Panc1 (cell line): ENCODE measurements at regions not wholly inside any gene's neighbourhood (a gene's known extent, or its start where the extent isn't known, plus 50 kb on each side); places are given as distances from the start of the nearest gene placed in this dataset.

Experiments
- POLR2AphosphoS5 ChIP-seq: IDR thresholded peaks from 2 replicates; pipeline ENCODE4 v1.6.1; 2012; ENCODE audit warnings: mild to moderate bottlenecking, low read depth, low read length, moderate library complexity
- SIN3A ChIP-seq: IDR thresholded peaks from 2 replicates; pipeline ENCODE4 v1.6.1; 2012; ENCODE audit warnings: low read depth, mild to moderate bottlenecking, low read length, moderate library complexity, borderline replicate concordance; ENCODE audit not compliant: insufficient read depth
- TF ChIP-seq, protein P1 (sequence below): fragments of 450-650 bp; IDR thresholded peaks from 2 replicates; pipeline ENCODE4 v1.5.1; 2017; ENCODE audit warnings: mild to moderate bottlenecking

DNA sequence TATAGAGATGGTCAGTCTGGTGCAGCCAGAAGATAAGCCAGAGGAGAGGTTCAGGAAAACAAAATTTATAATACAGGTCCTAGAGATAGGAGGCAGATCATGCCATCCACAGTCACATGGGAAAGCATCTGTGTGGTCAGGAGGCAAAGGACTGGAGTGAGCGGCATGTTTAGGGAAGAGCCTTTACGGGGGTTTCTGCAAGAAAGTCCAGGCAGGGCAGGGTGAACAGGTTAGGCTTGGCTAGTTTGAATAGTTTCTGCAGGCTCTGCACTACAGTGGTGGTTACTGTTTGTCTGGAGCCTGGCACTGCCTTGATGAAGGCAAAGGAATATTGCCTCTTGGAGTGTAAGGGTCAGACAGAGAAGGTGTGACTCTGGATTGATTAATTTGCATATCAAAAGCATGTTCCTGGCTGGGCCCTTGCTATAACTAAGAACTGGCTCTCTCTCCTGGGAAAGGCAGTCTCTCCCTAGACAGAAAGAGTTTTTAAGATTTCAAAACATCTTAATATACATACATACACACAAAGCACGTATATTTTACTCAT is 1034.7 kb upstream of the CHAC2 start:
- TF ChIP-seq, protein P1, sequence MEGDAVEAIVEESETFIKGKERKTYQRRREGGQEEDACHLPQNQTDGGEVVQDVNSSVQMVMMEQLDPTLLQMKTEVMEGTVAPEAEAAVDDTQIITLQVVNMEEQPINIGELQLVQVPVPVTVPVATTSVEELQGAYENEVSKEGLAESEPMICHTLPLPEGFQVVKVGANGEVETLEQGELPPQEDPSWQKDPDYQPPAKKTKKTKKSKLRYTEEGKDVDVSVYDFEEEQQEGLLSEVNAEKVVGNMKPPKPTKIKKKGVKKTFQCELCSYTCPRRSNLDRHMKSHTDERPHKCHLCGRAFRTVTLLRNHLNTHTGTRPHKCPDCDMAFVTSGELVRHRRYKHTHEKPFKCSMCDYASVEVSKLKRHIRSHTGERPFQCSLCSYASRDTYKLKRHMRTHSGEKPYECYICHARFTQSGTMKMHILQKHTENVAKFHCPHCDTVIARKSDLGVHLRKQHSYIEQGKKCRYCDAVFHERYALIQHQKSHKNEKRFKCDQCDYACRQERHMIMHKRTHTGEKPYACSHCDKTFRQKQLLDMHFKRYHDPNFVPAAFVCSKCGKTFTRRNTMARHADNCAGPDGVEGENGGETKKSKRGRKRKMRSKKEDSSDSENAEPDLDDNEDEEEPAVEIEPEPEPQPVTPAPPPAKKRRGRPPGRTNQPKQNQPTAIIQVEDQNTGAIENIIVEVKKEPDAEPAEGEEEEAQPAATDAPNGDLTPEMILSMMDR: no peak
- TF ChIP-seq SIN3A: no peak
- no peak for TF ChIP-seq POLR2AphosphoS5
